Neuronal stem cell (in vitro differentiated cells): ENCODE measurements at regions not wholly inside any gene's neighbourhood (a gene's known extent, or its start where the extent isn't known, plus 50 kb on each side); places are given as distances from the start of the nearest gene placed in this dataset.

Experiments
- DNase-seq: peaks from one replicate; pipeline ENCODE4 v3.0.0-alpha.2; 2013; ENCODE audit warnings: low spot score
- H2AFZ ChIP-seq: one replicate; pipeline ENCODE4 v1.6.1; 2013; ENCODE audit warnings: mild to moderate bottlenecking, low read length, inconsistent platforms
- H2AK5ac ChIP-seq: 2 replicates; pipeline ENCODE4 v1.6.1; 2013; ENCODE audit warnings: low read depth, mild to moderate bottlenecking, inconsistent platforms, low read length, moderate library complexity, mixed read lengths
- H2BK120ac ChIP-seq: 2 replicates; pipeline ENCODE4 v1.6.1; 2013; ENCODE audit warnings: low read depth, mild to moderate bottlenecking, inconsistent platforms, low read length, moderate library complexity, mixed read lengths
- H2BK12ac ChIP-seq: one replicate; pipeline ENCODE4 v1.6.1; 2013; ENCODE audit warnings: low read length, inconsistent platforms
- H2BK15ac ChIP-seq: 2 replicates; pipeline ENCODE4 v1.6.1; 2013; ENCODE audit warnings: mild to moderate bottlenecking, low read length, inconsistent platforms, mixed read lengths
- H2BK5ac ChIP-seq: one replicate; pipeline ENCODE4 v1.6.1; 2013; ENCODE audit warnings: inconsistent platforms, mild to moderate bottlenecking, low read length, moderate library complexity
- H3K14ac ChIP-seq: one replicate; pipeline ENCODE4 v1.6.1; 2013; ENCODE audit warnings: low read length, inconsistent platforms
- H3K18ac ChIP-seq: 2 replicates; pipeline ENCODE4 v1.6.1; 2013; ENCODE audit warnings: low read length, inconsistent platforms
- H3K23ac ChIP-seq: 2 replicates; pipeline ENCODE4 v1.6.1; 2013; ENCODE audit warnings: low read depth, mild to moderate bottlenecking, mixed read lengths, low read length, inconsistent platforms; ENCODE audit not compliant: poor library complexity
- H3K27ac ChIP-seq: replicated peaks from 3 replicates; pipeline ENCODE4 v1.5.1; 2013; ENCODE audit warnings: low read length, inconsistent platforms
- H3K27me3 ChIP-seq, 3 experiments: 2 replicates each; pipeline ENCODE4 v1.6.1; 2013; ENCODE audit warnings: low read length in 3 of 3, mild to moderate bottlenecking in 2 of 3, inconsistent platforms in 1 of 3, low read depth in 1 of 3, mixed read lengths in 1 of 3, moderate library complexity in 1 of 3; ENCODE audit not compliant: control insufficient read depth in 3 of 3, insufficient read depth in 3 of 3
- H3K36me3 ChIP-seq, 2 donors: replicated peaks in 1 of 2; 2 replicates each; pipeline ENCODE4 v1.6.1; 2013; ENCODE audit warnings: low read length in 2 of 2; ENCODE audit not compliant: control insufficient read depth in 2 of 2, insufficient read depth in 2 of 2
- H3K4ac ChIP-seq: 2 replicates; pipeline ENCODE4 v1.6.1; 2013; ENCODE audit warnings: inconsistent platforms, mild to moderate bottlenecking, low read length, moderate library complexity
- H3K4me1 ChIP-seq, 2 donors: 1 replicate in 1 of 2; 2 replicates in 1 of 2; pipeline ENCODE4 v1.6.1; 2013; ENCODE audit warnings: low read length in 2 of 2, low read depth in 1 of 2; ENCODE audit not compliant: control insufficient read depth in 2 of 2, insufficient read depth in 1 of 2
- H3K4me2 ChIP-seq: one replicate; pipeline ENCODE4 v1.6.1; 2013; ENCODE audit warnings: mild to moderate bottlenecking, low read length, inconsistent platforms; ENCODE audit not compliant: insufficient read depth, poor library complexity, severe bottlenecking
- H3K4me3 ChIP-seq, 2 donors: 2 replicates each; pipeline ENCODE4 v1.5.1; 2013; ENCODE audit warnings: low read length in 2 of 2, mild to moderate bottlenecking in 2 of 2, inconsistent platforms in 1 of 2, moderate library complexity in 1 of 2
- H3K79me1 ChIP-seq: one replicate; pipeline ENCODE4 v1.6.1; 2013; ENCODE audit warnings: low read depth, mild to moderate bottlenecking, inconsistent platforms, low read length, moderate library complexity
- H3K9ac ChIP-seq: one replicate; pipeline ENCODE4 v1.6.1; 2013; ENCODE audit warnings: mild to moderate bottlenecking, low read depth, low read length, inconsistent platforms; ENCODE audit not compliant: poor library complexity
- H3K9me3 ChIP-seq, 2 donors: replicated peaks in 1 of 2; 2 replicates each; pipeline versions ENCODE3 to v1.6.1; 2013; ENCODE audit warnings: low read length in 2 of 2, mild to moderate bottlenecking in 2 of 2, inconsistent platforms in 1 of 2, low read depth in 1 of 2, mixed read lengths in 1 of 2, moderate library complexity in 1 of 2; ENCODE audit not compliant: control insufficient read depth in 2 of 2, insufficient read depth in 1 of 2
- H4K8ac ChIP-seq: one replicate; pipeline ENCODE4 v1.6.1; 2013; ENCODE audit warnings: low read depth, mild to moderate bottlenecking, inconsistent platforms, low read length, moderate library complexity
- H4K91ac ChIP-seq: one replicate; pipeline ENCODE4 v1.6.1; 2013; ENCODE audit warnings: low read length, low read depth, mild to moderate bottlenecking, inconsistent platforms; ENCODE audit not compliant: poor library complexity
- WGBS, 2 donors: extraction: QIAGEN DNeasy Blood & Tissue Kit; methylation state at CpG; one replicate each; pipeline ENCODE4 v1.1.7; 2013; ENCODE audit warnings: missing lambda C conversion rate in 2 of 2, mixed read lengths in 1 of 2; ENCODE audit not compliant: insufficient read length in 2 of 2, insufficient replicate concordance in 1 of 2; ENCODE audit errors: extremely low coverage in 2 of 2; 5-methylcytosine and 5-hydroxymethylcytosine counted together

DNA sequence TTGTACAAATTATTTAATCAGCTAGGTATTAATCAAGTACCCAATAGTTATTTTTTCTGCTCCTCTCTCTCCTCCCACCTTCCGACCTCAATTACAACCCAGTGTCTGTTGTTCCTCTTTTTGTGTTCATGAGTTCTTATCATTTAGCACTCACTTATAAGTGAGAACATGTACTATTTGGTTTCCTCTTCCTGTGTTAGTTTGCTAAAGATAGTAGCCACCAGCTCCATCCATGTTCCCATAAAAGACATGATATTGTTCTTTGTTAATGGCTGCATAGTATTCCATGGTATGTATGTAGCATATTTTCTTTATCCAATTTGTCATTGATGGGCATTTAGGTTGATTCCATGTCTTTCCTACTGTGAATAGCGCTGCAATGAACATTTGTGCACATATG, 652.8 kb upstream of the CITED2 start:
- no peak for DNase-seq
- H3K18ac ChIP-seq: no peak overlapping the region
- no peaks in the 10 kb centered on the region for H3K4me1 ChIP-seq
- H2AK5ac ChIP-seq: no peak overlapping the region
- no peak overlapping the region for H2BK120ac ChIP-seq
- no peak overlapping the region for H2AFZ ChIP-seq
- no peak overlapping the region for H4K91ac ChIP-seq
- no peak overlapping the region for H3K4me2 ChIP-seq
- H3K27me3 ChIP-seq: no peaks in the 10 kb centered on the region
- no peak overlapping the region for H4K8ac ChIP-seq
- H3K4me3 ChIP-seq: no peak overlapping the region
- H3K9me3 ChIP-seq: no peaks in the 10 kb centered on the region
- no peaks in the 10 kb centered on the region for H3K79me1 ChIP-seq
- H3K27ac ChIP-seq: no peak overlapping the region
- H3K14ac ChIP-seq: no peak overlapping the region
- no peak overlapping the region for H3K23ac ChIP-seq
- WGBS, 2 donors: no CpG with 5 or more reads among the region's 2 CpGs
- H2BK15ac ChIP-seq: no peak overlapping the region
- no peak overlapping the region for H2BK5ac ChIP-seq
- no peak overlapping the region for H3K9ac ChIP-seq
- no peak overlapping the region for H2BK12ac ChIP-seq
- H3K4ac ChIP-seq: no peak overlapping the region
- no peaks in the 10 kb centered on the region for H3K36me3 ChIP-seq

DNA sequence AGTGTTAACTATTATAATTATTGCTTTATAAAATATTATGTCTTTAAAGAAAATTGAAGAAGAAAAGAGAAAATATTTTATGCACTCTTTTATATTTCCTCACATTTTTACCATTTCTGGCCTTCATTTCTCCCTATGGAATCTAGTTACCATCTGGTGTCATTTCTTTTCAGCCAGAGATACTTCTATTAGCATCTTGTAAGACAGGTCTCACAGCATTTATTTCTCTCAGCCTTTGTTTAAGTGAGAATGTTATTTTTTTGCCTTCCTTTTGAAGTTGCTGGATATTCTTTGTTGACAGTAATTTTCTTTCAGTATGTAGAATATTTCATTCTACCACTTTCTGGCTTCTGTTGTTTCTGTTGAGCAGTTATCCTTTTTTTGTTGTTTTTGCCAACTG, 652.1 kb upstream of the CITED2 start:
- H2AFZ ChIP-seq: no peak overlapping the region

DNA sequence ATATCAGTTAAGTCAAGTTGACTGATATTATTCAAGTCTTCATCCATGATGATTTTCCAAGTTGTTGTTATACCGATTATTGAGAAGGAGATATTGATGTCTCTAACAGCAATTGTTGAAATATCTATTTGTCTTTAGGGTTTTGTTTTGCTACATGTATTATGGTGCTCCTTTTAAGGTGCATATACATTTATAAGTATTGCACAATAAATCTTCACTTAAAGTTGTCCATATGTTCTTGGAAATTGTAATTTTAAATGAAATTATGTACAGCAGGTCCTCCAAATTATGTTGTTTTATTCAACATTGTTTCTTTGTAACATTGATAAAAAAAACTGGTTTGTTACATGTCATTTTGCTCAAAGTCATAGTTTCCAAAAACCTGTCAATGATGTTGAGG, 650.7 kb upstream of the CITED2 start:
- H2AFZ ChIP-seq: no peak overlapping the region
- no CpG with 5 or more reads among the region's 1 CpG for WGBS, 2 donors
- H3K9ac ChIP-seq: no peak overlapping the region
- H3K27ac ChIP-seq: no peak overlapping the region
- no peak overlapping the region for H4K8ac ChIP-seq
- H2BK5ac ChIP-seq: no peak overlapping the region
- no peak overlapping the region for H3K14ac ChIP-seq
- H3K4me2 ChIP-seq: no peak overlapping the region
- no peaks in the 10 kb centered on the region for H3K79me1 ChIP-seq
- no peak overlapping the region for H2BK12ac ChIP-seq
- no peak overlapping the region for H3K23ac ChIP-seq
- no peak overlapping the region for H3K18ac ChIP-seq
- H3K36me3 ChIP-seq: no peaks in the 10 kb centered on the region
- H3K4ac ChIP-seq: no peak overlapping the region
- no peak overlapping the region for H2BK120ac ChIP-seq
- no peak overlapping the region for H3K4me3 ChIP-seq
- peaks cover 3 to 8% of the 10 kb centered on the region in 2 donors for H3K9me3 ChIP-seq
- H4K91ac ChIP-seq: no peak overlapping the region
- no peak overlapping the region for H2BK15ac ChIP-seq
- no peaks in the 10 kb centered on the region for H3K4me1 ChIP-seq
- H2AK5ac ChIP-seq: no peak overlapping the region
- DNase-seq: no peak
- H3K27me3 ChIP-seq: no peaks in the 10 kb centered on the region

More for the DNA sequence above, 652.1 kb upstream of the CITED2 start:
- Histone ChIP-seq H3K27ac (no peak overlapping the region), H3K9ac (no peak overlapping the region), H3K23ac (no peak overlapping the region), H3K36me3 (no peaks in the 10 kb centered on the region), H3K4me2 (no peak overlapping the region), H2BK12ac (no peak overlapping the region), H2BK5ac (no peak overlapping the region), H4K8ac (no peak overlapping the region), H3K4me1 (no peaks in the 10 kb centered on the region), H4K91ac (no peak overlapping the region), H3K27me3 (no peaks in the 10 kb centered on the region), H3K4me3 (no peak overlapping the region), H3K18ac (no peak overlapping the region), H3K4ac (no peak overlapping the region), H3K14ac (no peak overlapping the region), H2BK120ac (no peak overlapping the region), H3K79me1 (no peaks in the 10 kb centered on the region), H3K9me3 (peaks cover 0 to under 1% of the 10 kb centered on the region in 2 donors), H2BK15ac (no peak overlapping the region), H2AK5ac (no peak overlapping the region)
- DNase-seq: no peak

DNA sequence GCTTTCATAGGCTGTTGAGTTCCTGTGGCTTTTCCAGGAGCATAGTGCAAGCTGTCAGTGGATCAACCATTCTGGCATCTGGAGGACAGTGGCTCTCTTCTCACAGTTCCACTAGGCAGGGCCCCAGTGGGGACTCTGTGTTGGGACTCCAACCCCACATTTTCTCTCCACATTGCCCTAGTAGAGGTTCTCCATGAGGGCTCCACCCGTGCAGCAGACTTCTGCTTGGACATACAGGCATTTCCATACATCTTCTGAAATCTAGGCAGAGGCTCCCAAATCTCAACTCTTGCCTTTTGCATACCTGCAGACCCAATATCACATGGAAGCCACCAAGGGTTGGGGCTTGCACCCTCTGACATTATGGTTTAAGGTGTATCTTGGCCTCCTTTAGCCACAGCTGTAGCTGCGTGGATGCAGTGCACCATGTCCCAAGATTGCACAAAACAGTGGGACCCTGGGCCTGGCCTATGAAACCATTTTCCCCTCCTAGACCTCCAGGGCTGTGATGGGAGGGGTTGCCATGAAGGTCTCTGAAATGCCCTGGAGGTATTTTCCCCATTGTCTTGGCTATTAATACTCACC, 645.9 kb upstream of the CITED2 start:
- no peak overlapping the region for H3K4ac ChIP-seq
- H2AK5ac ChIP-seq: no peak overlapping the region
- no peak overlapping the region for H2BK12ac ChIP-seq
- no CpG with 5 or more reads among the region's 2 CpGs for WGBS, 2 donors
- H4K8ac ChIP-seq: peak overlapping the region; percentile 100
- H4K91ac ChIP-seq: no peak overlapping the region
- no peak overlapping the region for H2AFZ ChIP-seq
- no peak for DNase-seq
- no peak overlapping the region for H3K18ac ChIP-seq
- no peaks in the 10 kb centered on the region for H3K27me3 ChIP-seq
- H3K4me3 ChIP-seq: no peak overlapping the region
- no peak overlapping the region for H2BK5ac ChIP-seq
- no peak overlapping the region for H3K27ac ChIP-seq
- peaks cover 8 to 16% of the 10 kb centered on the region in 2 donors for H3K9me3 ChIP-seq
- no peak overlapping the region for H3K14ac ChIP-seq
- H3K79me1 ChIP-seq: no peaks in the 10 kb centered on the region
- no peak overlapping the region for H2BK120ac ChIP-seq
- H2BK15ac ChIP-seq: no peak overlapping the region
- H3K9ac ChIP-seq: no peak overlapping the region
- no peak overlapping the region for H3K4me2 ChIP-seq
- H3K36me3 ChIP-seq: no peaks in the 10 kb centered on the region
- no peaks in the 10 kb centered on the region for H3K4me1 ChIP-seq
- no peak overlapping the region for H3K23ac ChIP-seq
